OCI-LY1 (cell line): ENCODE measurements at regions not wholly inside any gene's neighbourhood (a gene's known extent, or its start where the extent isn't known, plus 50 kb on each side); places are given as distances from the start of the nearest gene placed in this dataset.
"Not testable (repeated sequence)": the region's sequence is repeated elsewhere in the genome, so short reads cannot be mapped to it uniquely, and the experiment has no call there.

Experiments used
- H2AFZ ChIP-seq: fragments of 200-600 bp; sonication (generic), shearing (Covaris generic); 2 replicates; pipeline ENCODE4 v1.6.0; 2014; ENCODE audit warnings: antibody characterized with exemption, mild to moderate bottlenecking, low read length
- H3F3A ChIP-seq: fragments of 200-600 bp; sonication (generic), shearing (Covaris generic); 2 replicates; pipeline ENCODE4 v1.6.0; 2014; ENCODE audit warnings: mild to moderate bottlenecking, antibody characterized with exemption, low read length, moderate library complexity; ENCODE audit not compliant: insufficient read depth
- H3K27ac ChIP-seq: fragments of 200-600 bp; sonication (generic); 2 replicates; pipeline ENCODE4 v1.5.1; 2014; ENCODE audit warnings: low read length, mixed run types, mild to moderate bottlenecking, low read depth; ENCODE audit not compliant: poor library complexity, severe bottlenecking
- H3K27me3 ChIP-seq: fragments of 200-600 bp; sonication (generic); 2 replicates; pipeline ENCODE4 v1.6.0; 2014; ENCODE audit warnings: antibody characterized with exemption, mild to moderate bottlenecking, low read length, moderate library complexity; ENCODE audit not compliant: insufficient read depth
- H3K36me3 ChIP-seq: fragments of 200-600 bp; sonication (generic); 2 replicates; pipeline ENCODE4 v1.6.1; 2014; ENCODE audit warnings: mild to moderate bottlenecking, antibody characterized with exemption, low read length, moderate library complexity, mixed read lengths; ENCODE audit not compliant: insufficient read depth
- H3K4me1 ChIP-seq: fragments of 200-600 bp; sonication (generic); 2 replicates; pipeline ENCODE4 v1.5.1; 2014; ENCODE audit warnings: mild to moderate bottlenecking, low read length, moderate library complexity; ENCODE audit not compliant: insufficient read depth, severe bottlenecking
- H3K4me2 ChIP-seq: fragments of 200-600 bp; sonication (generic), shearing (Covaris generic); 2 replicates; pipeline ENCODE4 v1.6.1; 2014; ENCODE audit warnings: low read length
- H3K4me3 ChIP-seq: fragments of 200-600 bp; sonication (generic); 2 replicates; pipeline ENCODE4 v1.5.1; 2014; ENCODE audit warnings: low read length, low read depth, mild to moderate bottlenecking, mixed read lengths; ENCODE audit not compliant: poor library complexity, severe bottlenecking
- H3K79me2 ChIP-seq: fragments of 200-600 bp; shearing (Covaris generic); 2 replicates; pipeline ENCODE4 v1.6.1; 2016; ENCODE audit warnings: mixed run types, low read length, mixed read lengths; ENCODE audit not compliant: insufficient read depth
- H3K9ac ChIP-seq: fragments of 200-600 bp; sonication (generic), shearing (Covaris generic); 2 replicates; pipeline ENCODE4 v1.6.1; 2014; ENCODE audit warnings: mild to moderate bottlenecking, low read length, mixed read lengths
- H3K9me2 ChIP-seq: fragments of 200-600 bp; sonication (generic), shearing (Covaris generic); 2 replicates; pipeline ENCODE4 v1.6.1; 2014; ENCODE audit warnings: low read depth, mild to moderate bottlenecking, low read length, mixed read lengths
- H3K9me3 ChIP-seq: fragments of 200-600 bp; shearing (Covaris generic); 2 replicates; pipeline ENCODE4 v1.6.1; 2014; ENCODE audit warnings: low read length, mixed read lengths
- H4K20me1 ChIP-seq: fragments of 200-600 bp; sonication (generic), shearing (Covaris generic); 2 replicates; pipeline ENCODE4 v1.6.0; 2016; ENCODE audit warnings: mild to moderate bottlenecking, low read length; ENCODE audit not compliant: insufficient read depth
- CTCF ChIP-seq: fragments of 200-600 bp; sonication (generic), shearing (Covaris generic); IDR thresholded peaks from 2 replicates; pipeline ENCODE4 v1.5.1; 2017; ENCODE audit warnings: mild to moderate bottlenecking, antibody characterized with exemption, low read length, moderate library complexity, mixed read lengths
- EZH2 ChIP-seq: fragments of 200-600 bp; sonication (generic), shearing (Covaris generic); IDR thresholded peaks from 2 replicates; pipeline ENCODE4 v1.8.0; 2017; ENCODE audit warnings: borderline replicate concordance, mixed run types, mild to moderate bottlenecking, antibody characterized with exemption, low read length, moderate library complexity, mixed read lengths

GRCh38 chr13:79612604-79613003 is 131.6 kb downstream of the NDFIP2 start:
- no peaks in the 10 kb centered on the region for H3K9me2 ChIP-seq
- no peak overlapping the region for H3K4me2 ChIP-seq
- no peaks in the 10 kb centered on the region for H3K27me3 ChIP-seq
- no peak overlapping the region for H3K9ac ChIP-seq
- H3K36me3 ChIP-seq = no peaks in the 10 kb centered on the region
- no peaks in the 10 kb centered on the region for H3F3A ChIP-seq
- TF ChIP-seq CTCF (no peak), EZH2 (no peak)
- H2AFZ ChIP-seq = no peak overlapping the region
- no peak overlapping the region for H3K27ac ChIP-seq
- no peaks in the 10 kb centered on the region for H3K9me3 ChIP-seq
- H4K20me1 ChIP-seq = no peaks in the 10 kb centered on the region
- H3K4me1 ChIP-seq = no peaks in the 10 kb centered on the region
- H3K4me3 ChIP-seq = no peak overlapping the region
- H3K79me2 ChIP-seq = no peaks in the 10 kb centered on the region

- H3K9ac ChIP-seq, H3K27ac ChIP-seq, H3K9me2 ChIP-seq, H3K9me3 ChIP-seq, H2AFZ ChIP-seq, H3K4me2 ChIP-seq, H3K4me1 ChIP-seq, H4K20me1 ChIP-seq, H3K36me3 ChIP-seq, H3K79me2 ChIP-seq, H3F3A ChIP-seq, H3K27me3 ChIP-seq, H3K4me3 ChIP-seq: not testable (repeated sequence)
Measured at GRCh38 chr13:79607895-79608294, 126.9 kb downstream of the NDFIP2 start.
